ENCODE measurements at regions not wholly inside any gene's neighbourhood (a gene's known extent, or its start where the extent isn't known, plus 50 kb on each side); places are given as distances from the start of the nearest gene placed in this dataset.

- no peak for TF ChIP-seq ELF4 (CRISPR knock-in tag; IDR thresholded peaks at IDR 0.05; ENCODE audit: low read depth)
- TF ChIP-seq TCF7 (CRISPR knock-in tag; IDR thresholded peaks at IDR 0.05; ENCODE audit: low read depth): no peak
- TF ChIP-seq E2F1 (CRISPR knock-in tag; IDR thresholded peaks at IDR 0.05): no peak
- no peak for TF ChIP-seq GRHL2 (CRISPR knock-in tag; IDR thresholded peaks at IDR 0.05; ENCODE audit: insufficient replicate concordance, severe bottlenecking)
- TF ChIP-seq NR2C2 (CRISPR knock-in tag; IDR thresholded peaks at IDR 0.05): no peak
- TF ChIP-seq PREB (CRISPR knock-in tag; IDR thresholded peaks at IDR 0.05; ENCODE audit: borderline replicate concordance): no peak
- TF ChIP-seq ZNF263 (CRISPR knock-in tag; IDR thresholded peaks at IDR 0.05; ENCODE audit: low read depth): no peak
- TF ChIP-seq ZNF121 (CRISPR knock-in tag; IDR thresholded peaks at IDR 0.05): no peak
- no peak for TF ChIP-seq STAT6 (CRISPR knock-in tag; conservative IDR thresholded peaks at IDR 0.05; ENCODE audit: low read depth)
- TF ChIP-seq ETV6 (CRISPR knock-in tag; IDR thresholded peaks at IDR 0.05): no peak
- no peak for TF ChIP-seq IRF1 (CRISPR knock-in tag; IDR thresholded peaks at IDR 0.05)
Measured at GRCh38 chr10:85430991-85431390, 935.6 kb downstream of the GRID1 start (continued).

- TF ChIP-seq E2F1 (CRISPR knock-in tag; IDR thresholded peaks at IDR 0.05) (no peak), ZBTB43 (CRISPR knock-in tag; IDR thresholded peaks at IDR 0.05) (no peak), ZSCAN18 (CRISPR knock-in tag; IDR thresholded peaks at IDR 0.05) (no peak), IRF2 (CRISPR knock-in tag; IDR thresholded peaks at IDR 0.05; ENCODE audit: borderline replicate concordance, low read depth) (no peak), GRHL2 (CRISPR knock-in tag; IDR thresholded peaks at IDR 0.05; ENCODE audit: insufficient replicate concordance, severe bottlenecking) (no peak), SP1 (CRISPR knock-in tag; conservative IDR thresholded peaks at IDR 0.05) (no peak), KAT7 (CRISPR knock-in tag; IDR thresholded peaks at IDR 0.05; ENCODE audit: borderline replicate concordance) (no peak), ZNF416 (CRISPR knock-in tag; IDR thresholded peaks at IDR 0.05) (no peak), E2F5 (CRISPR knock-in tag; IDR thresholded peaks at IDR 0.05) (no peak), ERG (CRISPR knock-in tag; IDR thresholded peaks at IDR 0.05) (no peak), CREB1 (CRISPR knock-in tag; IDR thresholded peaks at IDR 0.05) (no peak), USF1 (CRISPR knock-in tag; IDR thresholded peaks at IDR 0.05) (no peak)
- Mint-ChIP-seq H3K27me3 (ENCODE audit: low read depth) (peaks cover 2% of the 10 kb centered on the region; the same call in 1 of the 2 replicates), H3K4me1 (no peaks in the 10 kb centered on the region), H3K9me3 (no peaks in the 10 kb centered on the region), H3K27ac (no peak overlapping the region), H3K4me3 (no peak overlapping the region), H3K36me3 (no peaks in the 10 kb centered on the region)
- ChIA-PET POLR2A (no interaction called here), CTCF (no interaction called here)
- DNase-seq (ENCODE audit: low spot score) (no peak), ATAC-seq (no peak)
Measured at GRCh38 chr10:85433248-85433647, 933.3 kb downstream of the GRID1 start.

Data from WTC11 (cell line).